ENCODE measurements at regions not wholly inside any gene's neighbourhood (a gene's known extent, or its start where the extent isn't known, plus 50 kb on each side); places are given as distances from the start of the nearest gene placed in this dataset.

DNA sequence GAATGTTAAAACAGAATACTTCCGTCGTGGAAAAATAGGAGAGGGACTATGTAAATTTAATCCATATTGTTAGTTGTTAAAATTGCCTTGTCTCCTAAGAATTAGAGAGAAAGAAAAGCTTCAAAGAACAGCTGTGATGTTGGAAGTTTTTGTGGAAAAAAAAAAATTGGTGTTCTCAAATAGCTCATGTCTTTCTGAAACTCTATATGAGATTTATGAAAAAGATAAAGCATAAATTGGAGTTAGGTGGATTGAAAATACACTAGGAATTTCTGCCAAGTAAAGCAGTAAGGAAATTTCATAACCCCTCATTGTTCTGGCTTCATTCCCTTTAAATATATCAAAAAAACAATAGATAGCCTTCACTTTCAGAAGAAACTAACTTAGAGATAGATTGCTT is 274.0 kb upstream of the ADAMTS5 start:
- TF ChIP-seq, protein P1, sequence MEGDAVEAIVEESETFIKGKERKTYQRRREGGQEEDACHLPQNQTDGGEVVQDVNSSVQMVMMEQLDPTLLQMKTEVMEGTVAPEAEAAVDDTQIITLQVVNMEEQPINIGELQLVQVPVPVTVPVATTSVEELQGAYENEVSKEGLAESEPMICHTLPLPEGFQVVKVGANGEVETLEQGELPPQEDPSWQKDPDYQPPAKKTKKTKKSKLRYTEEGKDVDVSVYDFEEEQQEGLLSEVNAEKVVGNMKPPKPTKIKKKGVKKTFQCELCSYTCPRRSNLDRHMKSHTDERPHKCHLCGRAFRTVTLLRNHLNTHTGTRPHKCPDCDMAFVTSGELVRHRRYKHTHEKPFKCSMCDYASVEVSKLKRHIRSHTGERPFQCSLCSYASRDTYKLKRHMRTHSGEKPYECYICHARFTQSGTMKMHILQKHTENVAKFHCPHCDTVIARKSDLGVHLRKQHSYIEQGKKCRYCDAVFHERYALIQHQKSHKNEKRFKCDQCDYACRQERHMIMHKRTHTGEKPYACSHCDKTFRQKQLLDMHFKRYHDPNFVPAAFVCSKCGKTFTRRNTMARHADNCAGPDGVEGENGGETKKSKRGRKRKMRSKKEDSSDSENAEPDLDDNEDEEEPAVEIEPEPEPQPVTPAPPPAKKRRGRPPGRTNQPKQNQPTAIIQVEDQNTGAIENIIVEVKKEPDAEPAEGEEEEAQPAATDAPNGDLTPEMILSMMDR (IDR thresholded peaks at IDR 0.05): no peak
- TF ChIP-seq POLR2A (IDR thresholded peaks at IDR 0.05): no peak
